HG03103 (cell line): ENCODE measurements at regions not wholly inside any gene's neighbourhood (a gene's known extent, or its start where the extent isn't known, plus 50 kb on each side); places are given as distances from the start of the nearest gene placed in this dataset.
"Not testable (repeated sequence)": the region's sequence is repeated elsewhere in the genome, so short reads cannot be mapped to it uniquely, and the experiment has no call there.

Experiments used
- ATAC-seq: cut with Tn5 transposase; IDR thresholded peaks from one replicate; pipeline ENCODE4 v1.9.1; 2021; ENCODE audit warnings: low read depth; ENCODE audit not compliant: unreplicated experiment

- ATAC-seq = no peak
Measured at GRCh38 chr6:121896771-121897170, 461.3 kb downstream of the GJA1 start.

- no peak for ATAC-seq
Measured at GRCh38 chr6:121897337-121897760, 461.9 kb downstream of the GJA1 start.

DNA sequence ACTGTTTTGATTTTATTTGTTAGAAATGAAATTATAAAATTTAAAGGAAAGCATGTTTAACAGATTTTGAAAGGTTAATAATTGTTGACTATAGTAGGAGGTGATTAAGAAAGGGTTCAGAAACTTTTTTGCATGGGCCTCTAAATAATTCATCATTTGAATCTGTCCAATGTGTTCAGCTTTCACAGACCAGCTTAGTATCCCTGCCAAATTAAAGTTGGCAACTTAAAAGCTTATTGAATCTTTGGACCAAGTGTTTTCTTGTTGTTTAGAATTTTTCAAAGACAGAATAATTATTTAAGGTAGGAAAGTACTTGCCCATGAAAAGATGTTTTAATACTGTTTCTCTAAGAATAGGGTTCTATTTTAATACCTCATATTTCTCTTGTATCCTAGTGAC lies 466.0 kb downstream of the GJA1 start:
- ATAC-seq = no peak

- no peak for ATAC-seq
Measured at GRCh38 chr6:121904559-121904958, 469.1 kb downstream of the GJA1 start.

DNA sequence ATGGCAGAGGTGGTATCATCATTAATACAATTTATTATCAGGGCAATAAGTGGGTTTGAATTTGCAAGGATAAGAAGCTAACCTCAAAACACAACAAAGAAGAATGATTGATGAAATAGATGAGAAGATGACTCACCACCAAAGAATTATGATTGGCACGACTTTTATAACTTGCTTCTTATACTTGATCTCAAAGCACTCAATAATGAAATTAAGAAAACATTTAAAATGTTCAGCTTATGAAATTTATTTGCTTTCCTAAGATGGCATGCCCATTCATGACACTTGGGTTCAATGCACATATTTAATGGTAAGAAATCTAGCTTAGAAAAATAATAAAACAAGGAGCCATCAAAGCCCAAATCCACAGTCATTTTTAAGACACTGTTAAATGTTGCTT lies 477.5 kb downstream of the GJA1 start:
- no peak for ATAC-seq

DNA sequence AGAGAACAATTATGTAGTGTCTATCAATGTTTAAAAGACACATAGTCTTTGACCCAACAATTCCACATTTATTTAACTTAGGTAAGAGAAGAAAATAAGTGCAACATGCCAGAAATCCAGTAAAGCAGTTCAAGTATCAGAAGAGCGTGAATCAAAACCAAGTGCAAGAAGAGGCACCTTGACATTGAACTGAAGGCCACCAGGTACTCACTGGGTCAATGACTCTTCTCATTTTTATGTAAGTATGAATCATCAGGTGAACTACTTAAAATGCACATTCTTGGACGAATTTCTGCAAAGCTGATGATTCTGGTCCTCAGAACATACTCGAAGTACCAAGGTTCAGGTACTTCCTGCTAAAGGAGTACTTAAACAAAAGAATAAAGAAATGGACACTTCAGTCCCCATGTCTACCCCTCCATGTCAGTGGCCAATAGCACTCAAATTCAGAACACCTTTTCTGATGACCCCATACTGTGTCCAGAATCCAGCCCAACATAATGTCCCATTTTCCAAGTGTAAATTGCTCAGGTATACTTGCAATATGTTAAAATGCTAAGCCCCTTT lies 481.9 kb downstream of the GJA1 start:
- ATAC-seq = no peak

DNA sequence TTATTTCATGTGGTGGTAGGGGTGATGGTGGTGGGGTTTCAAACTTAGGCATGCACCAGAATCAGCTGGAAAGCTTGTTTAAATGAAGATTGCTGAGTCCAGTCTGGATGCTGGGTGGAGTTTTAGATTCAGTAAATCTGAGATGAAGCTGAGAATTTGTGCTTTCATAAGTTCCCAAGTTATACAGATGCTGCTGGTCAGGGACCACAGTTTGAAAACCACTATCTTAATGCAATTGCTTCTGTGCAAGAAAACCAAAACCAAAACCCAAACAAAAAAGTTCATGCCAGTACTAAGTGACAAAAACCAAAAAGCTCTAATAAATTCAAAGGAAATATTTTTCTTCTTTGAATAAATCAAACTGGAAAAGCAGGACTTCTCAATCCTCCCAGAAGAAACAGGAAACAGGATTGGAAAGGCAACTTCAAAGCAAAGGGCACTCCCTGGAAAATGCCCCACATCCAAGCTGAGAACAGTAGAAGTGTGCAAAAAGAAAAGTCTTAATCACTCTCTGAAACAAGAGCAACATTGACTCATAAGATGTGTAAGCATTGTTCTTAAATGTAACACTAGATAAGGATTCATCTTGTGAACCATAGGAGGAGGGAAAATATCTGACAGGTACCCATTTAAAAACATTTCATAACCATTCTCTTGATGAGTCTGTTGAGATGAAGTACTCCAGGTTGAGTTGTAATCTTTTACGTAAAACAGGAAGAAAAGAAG lies 481.5 kb upstream of the HSF2 start:
- no peak for ATAC-seq

GRCh38 chr6:121920616-121921015 lies 478.8 kb upstream of the HSF2 start:
- no peak for ATAC-seq

GRCh38 chr6:121925024-121925423 lies 474.4 kb upstream of the HSF2 start:
- no peak for ATAC-seq

GRCh38 chr6:121925534-121926255 lies 473.8 kb upstream of the HSF2 start:
- no peak for ATAC-seq

DNA sequence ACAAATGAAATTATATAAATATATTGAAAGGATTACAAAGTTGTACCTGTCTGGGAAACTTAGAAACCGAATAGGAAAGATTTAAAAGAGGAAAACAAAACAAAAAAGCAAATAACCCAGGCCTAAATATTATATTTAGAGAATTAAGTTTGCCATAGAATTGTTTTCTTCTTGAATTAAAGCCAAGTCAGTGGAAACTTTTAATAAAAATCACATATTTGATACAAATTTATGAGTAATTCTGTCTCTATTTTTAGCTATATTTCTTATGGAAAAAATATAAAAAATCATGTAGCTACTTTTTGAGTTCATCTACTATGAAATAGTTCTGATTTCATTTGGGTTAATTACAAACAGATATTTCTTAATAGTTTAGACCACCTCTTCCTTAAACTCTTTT lies 470.2 kb upstream of the HSF2 start:
- no peak for ATAC-seq

- no peak for ATAC-seq
Measured at GRCh38 chr6:121932076-121932991, 467.1 kb upstream of the HSF2 start.

GRCh38 chr6:121934451-121934850 lies 465.0 kb upstream of the HSF2 start:
- no peak for ATAC-seq

GRCh38 chr6:121940728-121941127 lies 458.7 kb upstream of the HSF2 start:
- ATAC-seq = no peak

GRCh38 chr6:121944354-121944753 lies 455.1 kb upstream of the HSF2 start:
- no peak for ATAC-seq

DNA sequence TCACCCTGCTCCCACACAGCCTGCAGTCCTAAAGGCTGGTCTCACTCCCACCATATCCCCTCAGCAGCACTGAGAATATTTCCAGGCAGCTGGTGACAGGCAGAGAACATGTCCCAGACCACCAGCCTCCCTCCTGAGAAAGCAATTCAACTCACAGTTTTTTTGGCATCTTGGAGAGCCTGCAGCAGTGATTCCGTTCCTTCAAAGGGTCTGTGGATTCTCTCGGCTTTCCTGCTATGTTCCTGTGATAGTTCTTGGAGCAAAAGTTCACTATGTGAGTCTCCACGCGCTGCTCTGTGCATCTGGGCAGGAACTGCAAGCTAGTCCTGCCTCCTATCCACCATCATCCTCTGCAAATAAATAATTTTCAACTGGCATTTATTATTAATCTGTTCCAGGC lies 448.3 kb upstream of the HSF2 start:
- no peak for ATAC-seq

- no peak for ATAC-seq
Measured at GRCh38 chr6:121951918-121952379, 447.5 kb upstream of the HSF2 start.

DNA sequence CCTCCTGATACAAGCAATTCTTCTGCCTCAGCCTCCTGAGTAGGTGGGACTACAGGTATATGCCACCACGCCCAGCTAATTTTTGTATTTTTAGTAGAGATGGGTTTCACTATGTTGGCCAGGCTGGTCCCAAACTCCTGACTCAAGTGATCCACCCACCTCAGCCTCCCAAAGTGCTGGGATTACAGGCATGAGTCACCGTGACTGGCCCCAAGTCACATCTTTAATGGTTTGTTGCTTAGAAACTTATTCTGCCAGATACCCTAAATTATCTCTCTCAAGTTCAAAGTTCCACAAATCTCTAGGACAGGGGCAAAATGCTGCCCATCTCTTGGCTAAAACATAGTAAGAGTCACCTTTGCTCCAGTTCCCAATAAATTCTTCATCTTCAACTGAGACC lies 444.1 kb upstream of the HSF2 start:
- ATAC-seq = not testable (repeated sequence)

DNA sequence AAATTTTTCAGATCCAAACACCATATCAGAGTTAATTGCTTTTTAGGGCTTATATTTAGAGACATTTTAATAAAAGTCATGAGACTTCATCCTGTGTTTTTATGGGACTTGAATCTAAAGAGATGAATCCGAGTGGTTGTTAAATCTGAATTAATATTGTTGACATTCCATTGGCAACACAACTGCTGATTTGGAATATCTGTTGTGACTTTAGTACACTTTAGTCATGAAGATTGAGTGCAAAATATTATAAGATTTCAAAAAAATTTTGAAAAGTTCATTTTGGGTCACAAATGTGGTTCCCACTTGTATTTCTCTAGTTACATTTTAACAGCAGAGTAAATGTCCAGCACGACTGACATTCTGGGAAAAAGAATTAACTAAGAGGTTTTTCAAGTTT lies 442.7 kb upstream of the HSF2 start:
- no peak for ATAC-seq

DNA sequence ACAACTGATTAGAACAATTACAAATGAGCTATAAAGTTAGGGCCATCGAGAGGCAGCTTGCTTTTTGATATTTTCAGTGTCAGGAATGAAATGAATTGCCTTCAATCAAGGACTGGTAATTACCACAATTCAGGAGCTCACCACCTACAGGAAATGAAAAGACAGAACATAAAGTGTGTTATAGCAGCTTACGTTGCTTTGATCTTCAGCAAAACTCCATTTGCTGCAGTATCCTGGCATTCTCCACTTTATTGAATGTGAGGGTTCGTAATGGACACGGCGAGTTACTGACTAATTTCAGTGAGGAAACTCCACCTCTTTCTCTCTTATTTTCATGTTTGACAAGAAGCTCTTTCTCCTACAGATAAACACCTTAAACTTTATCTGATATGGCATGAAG lies 440.0 kb upstream of the HSF2 start:
- ATAC-seq = no peak

DNA sequence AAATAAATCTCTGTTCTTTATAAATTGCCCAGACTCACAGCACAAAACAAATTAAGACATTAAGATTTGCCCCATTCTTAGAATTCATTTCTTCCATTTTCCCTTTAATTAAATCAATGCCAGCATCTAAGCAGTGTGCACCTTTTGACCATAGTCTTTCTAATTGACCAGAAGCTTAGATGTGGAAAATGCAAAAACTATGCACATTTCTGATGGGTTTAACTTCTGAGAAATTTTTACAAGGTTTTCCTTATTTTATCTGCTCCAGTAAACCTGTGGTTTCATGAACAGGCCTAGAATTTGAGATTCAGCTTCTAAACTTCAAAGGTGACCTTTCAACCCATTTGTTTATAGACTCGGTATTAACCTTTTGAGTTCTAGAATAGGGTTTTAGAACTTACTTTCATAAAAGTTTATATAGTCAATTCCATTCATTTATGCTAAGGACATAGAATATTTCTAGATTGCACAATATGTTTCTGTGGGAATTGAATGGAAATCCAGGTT lies 437.8 kb upstream of the HSF2 start:
- ATAC-seq = no peak
